ENCODE measurements at regions not wholly inside any gene's neighbourhood (a gene's known extent, or its start where the extent isn't known, plus 50 kb on each side); places are given as distances from the start of the nearest gene placed in this dataset.

DNA sequence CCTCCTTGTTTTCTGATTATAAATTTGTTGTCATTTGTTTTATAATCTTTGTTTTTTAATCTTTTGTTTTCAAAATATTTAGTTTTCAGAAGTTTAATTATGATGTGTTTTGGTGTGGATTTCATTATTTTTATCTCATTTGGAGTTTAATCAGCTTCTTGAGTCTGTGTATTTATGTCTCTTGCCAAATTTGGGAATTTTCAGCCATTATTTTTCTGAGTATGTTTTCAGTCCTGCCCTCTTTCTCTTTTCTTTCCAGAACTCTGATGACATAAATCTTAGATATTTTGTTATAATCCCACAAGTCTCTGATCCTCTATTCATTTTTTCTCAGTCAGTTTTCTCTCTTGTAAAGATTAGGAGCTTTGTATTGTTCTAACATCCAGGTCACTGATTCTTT lies 89.8 kb downstream of the RHOU start:
- Mint-ChIP-seq H3K9me3 (ENCODE audit: insufficient read depth) (no peaks in the 10 kb centered on the region), H3K4me1 (ENCODE audit: low read depth) (peaks cover 44% of the 10 kb centered on the region), H3K36me3 (ENCODE audit: low read depth) (no peaks in the 10 kb centered on the region), H3K4me3 (no peak overlapping the region), H3K27me3 (ENCODE audit: low read depth) (peaks cover 5% of the 10 kb centered on the region), H3K27ac (no peak overlapping the region)
- POLR2A ChIA-PET: interaction anchor here (1.5 kb wide), 1 partner anchor 9 kb away, joined by 5 read pairs; no protein-coding TSS in a partner anchor
- ATAC-seq: no peak
- CTCF ChIA-PET: interaction anchor here (1.5 to 3.4 kb wide), 2 partner anchors 22 to 30 kb away, joined by 4 to 9 read pairs; no protein-coding TSS in a partner anchor
- no peak for DNase-seq

DNA sequence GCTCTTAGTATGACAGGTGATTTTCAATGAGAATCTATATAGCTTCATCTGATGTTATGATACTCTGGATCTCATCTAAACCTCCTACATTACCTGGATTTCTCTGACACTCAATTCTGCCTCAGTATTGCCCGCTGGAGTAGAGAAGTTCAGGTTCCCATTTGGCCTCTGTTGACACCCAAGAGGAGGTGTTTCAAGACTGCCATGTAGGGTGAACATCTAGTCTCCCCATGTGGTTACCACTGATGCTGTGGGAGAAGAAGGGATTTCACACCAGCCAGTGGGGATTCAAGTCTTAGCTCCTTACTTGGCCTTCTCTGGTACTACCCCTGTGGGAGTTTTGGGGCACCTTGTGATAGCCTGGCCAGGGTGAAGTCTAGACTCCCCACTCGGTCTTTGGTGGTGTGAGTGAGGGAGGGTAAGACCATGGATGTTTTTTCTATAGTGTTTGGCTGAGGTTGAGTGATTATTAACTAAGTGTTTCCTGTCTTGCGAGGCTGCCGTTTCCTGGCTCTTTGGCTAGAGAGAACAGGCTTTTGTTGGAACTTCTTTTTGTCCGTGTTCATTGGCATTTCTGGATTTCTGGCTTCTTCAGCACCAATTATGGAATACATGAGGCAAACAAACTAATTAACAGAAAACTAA lies 90.7 kb downstream of the RHOU start:
- H3K27ac Mint-ChIP-seq: peak overlapping the region; percentile 51
- ChIA-PET POLR2A (interaction anchor here (1.0 to 1.5 kb wide), 2 partner anchors 8 to 33 kb away, joined by 4 to 5 read pairs; no protein-coding TSS in a partner anchor), CTCF (interaction anchor here (1.1 to 3.4 kb wide), 4 partner anchors 15 to 31 kb away, joined by 3 to 9 read pairs (median 4); no protein-coding TSS in a partner anchor)
- no peaks in the 10 kb centered on the region for H3K9me3 Mint-ChIP-seq (ENCODE audit: insufficient read depth)
- no peaks in the 10 kb centered on the region for H3K36me3 Mint-ChIP-seq (ENCODE audit: low read depth)
- H3K4me1 Mint-ChIP-seq (ENCODE audit: low read depth): peaks cover 52% of the 10 kb centered on the region
- no peak overlapping the region for H3K4me3 Mint-ChIP-seq
- no peak for DNase-seq
- peak; percentile 42 for ATAC-seq
- peaks cover 5% of the 10 kb centered on the region for H3K27me3 Mint-ChIP-seq (ENCODE audit: low read depth)

DNA sequence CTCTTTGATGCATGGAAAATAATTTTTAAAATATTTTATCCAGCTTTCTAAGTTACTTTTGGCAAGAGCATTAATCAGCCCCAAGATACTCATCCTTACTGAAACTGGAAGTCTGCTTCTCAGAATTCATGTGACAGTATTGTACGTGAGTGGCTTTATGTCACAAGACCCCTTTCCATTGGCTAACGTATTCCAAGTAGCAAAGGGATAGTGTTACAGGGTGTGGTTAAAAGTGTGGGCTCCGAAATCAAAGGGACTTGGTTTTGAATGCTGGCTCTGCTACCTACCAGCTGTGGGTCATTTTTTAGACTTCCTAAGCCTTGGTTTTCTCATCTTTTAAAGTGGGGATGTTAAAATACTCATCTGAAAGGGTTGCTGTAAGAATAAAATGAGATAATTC lies 91.7 kb downstream of the RHOU start:
- CTCF ChIA-PET: interaction anchor here (1.1 to 3.4 kb wide), 2 partner anchors 14 to 32 kb away, joined by 4 to 9 read pairs; no protein-coding TSS in a partner anchor
- no peak overlapping the region for H3K27ac Mint-ChIP-seq

DNA sequence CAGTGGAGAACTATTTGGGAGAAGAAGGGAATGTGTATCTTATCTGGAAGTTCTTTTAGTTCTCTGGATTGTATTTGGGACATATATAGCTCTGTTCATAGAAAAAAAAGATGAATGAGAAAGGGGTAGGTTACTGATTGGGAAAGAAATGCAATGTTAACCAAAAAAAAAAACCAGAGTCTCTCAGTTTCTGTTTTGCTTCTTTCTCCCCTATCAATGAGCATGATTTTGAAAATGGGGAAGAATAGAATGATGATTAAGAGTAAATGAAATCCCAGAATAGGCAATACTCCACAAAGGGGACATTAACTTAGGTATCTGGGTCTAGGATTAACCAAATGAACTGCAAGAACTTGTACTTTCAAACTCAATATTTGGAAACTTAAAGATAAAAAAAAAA lies 92.9 kb downstream of the RHOU start:
- H3K27ac Mint-ChIP-seq: no peak overlapping the region
- no peaks in the 10 kb centered on the region for H3K9me3 Mint-ChIP-seq (ENCODE audit: insufficient read depth)
- ChIA-PET POLR2A (interaction anchor here (1.1 kb wide), 1 partner anchor 33 kb away, joined by 3 read pairs; no protein-coding TSS in a partner anchor), CTCF (interaction anchor here (0.7 to 3.4 kb wide), 4 partner anchors 9 to 427 kb away, joined by 3 to 9 read pairs (median 4); no protein-coding TSS in a partner anchor)
- peaks cover 5% of the 10 kb centered on the region for H3K27me3 Mint-ChIP-seq (ENCODE audit: low read depth)
- no peak for DNase-seq
- peaks cover 65% of the 10 kb centered on the region for H3K4me1 Mint-ChIP-seq (ENCODE audit: low read depth)
- no peaks in the 10 kb centered on the region for H3K36me3 Mint-ChIP-seq (ENCODE audit: low read depth)
- no peak overlapping the region for H3K4me3 Mint-ChIP-seq
- no peak for ATAC-seq

More for the DNA sequence above, 91.7 kb downstream of the RHOU start:
- Mint-ChIP-seq H3K27me3 (ENCODE audit: low read depth) (peaks cover 5% of the 10 kb centered on the region), H3K36me3 (ENCODE audit: low read depth) (no peaks in the 10 kb centered on the region), H3K4me3 (no peak overlapping the region), H3K4me1 (ENCODE audit: low read depth) (peaks cover 63% of the 10 kb centered on the region), H3K9me3 (ENCODE audit: insufficient read depth) (no peaks in the 10 kb centered on the region)
- ATAC-seq (peak; percentile 47), DNase-seq (no peak)
- POLR2A ChIA-PET: interaction anchor here (0.9 to 1.1 kb wide), 2 partner anchors 22 to 32 kb away, joined by 3 read pairs; no protein-coding TSS in a partner anchor

DNA sequence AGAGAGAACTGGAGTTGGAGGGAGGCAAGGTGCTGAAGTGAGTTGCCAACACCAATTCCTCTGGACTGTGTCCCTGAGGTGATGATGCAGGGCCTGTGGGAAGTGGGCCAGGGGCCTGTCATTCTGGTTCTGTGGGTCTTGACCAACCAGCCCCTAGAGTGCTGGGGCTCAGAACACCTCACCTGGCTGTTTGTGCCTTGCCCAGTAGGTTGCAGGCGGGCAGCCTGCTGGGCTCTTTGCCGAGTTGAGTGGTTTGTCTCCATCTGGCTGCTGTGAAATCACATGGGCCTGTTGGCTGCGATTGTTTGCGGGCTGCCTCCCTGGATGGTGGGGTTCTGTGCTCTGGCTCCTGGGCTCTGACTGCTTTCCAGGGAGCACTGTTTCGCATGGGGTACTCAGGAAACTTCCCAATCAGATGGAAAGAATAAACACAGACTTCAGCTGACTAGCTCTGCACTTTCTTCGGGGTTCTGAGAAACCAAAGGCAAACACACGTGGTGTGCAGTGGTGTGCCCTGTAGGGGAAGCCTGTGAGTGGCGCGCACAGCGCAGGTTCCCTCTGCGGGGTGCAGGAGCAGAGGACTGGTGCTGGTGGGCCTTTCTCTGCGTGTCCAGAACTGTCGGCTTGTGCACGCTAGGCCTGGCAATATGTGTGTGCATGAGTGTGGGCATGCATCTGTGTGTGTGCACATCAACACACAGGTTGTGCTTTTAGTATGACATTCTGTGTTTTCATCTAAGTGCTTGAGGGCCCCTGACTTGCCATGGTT lies 95.1 kb downstream of the RHOU start:
- Mint-ChIP-seq H3K36me3 (ENCODE audit: low read depth) (no peaks in the 10 kb centered on the region), H3K9me3 (ENCODE audit: insufficient read depth) (no peaks in the 10 kb centered on the region), H3K4me1 (ENCODE audit: low read depth) (peaks cover 65% of the 10 kb centered on the region), H3K27me3 (ENCODE audit: low read depth) (peaks cover 8% of the 10 kb centered on the region), H3K4me3 (no peak overlapping the region), H3K27ac (peak overlapping the region; percentile 50)
- DNase-seq (no peak), ATAC-seq (peak; percentile 27)
- CTCF ChIA-PET: interaction anchor here (0.9 to 1.2 kb wide), 3 partner anchors 36 to 397 kb away, joined by 3 to 5 read pairs (median 3); no protein-coding TSS in a partner anchor
- POLR2A ChIA-PET: interaction anchor here (0.6 kb wide), 1 partner anchor 31 kb away, joined by 3 read pairs; no protein-coding TSS in a partner anchor

DNA sequence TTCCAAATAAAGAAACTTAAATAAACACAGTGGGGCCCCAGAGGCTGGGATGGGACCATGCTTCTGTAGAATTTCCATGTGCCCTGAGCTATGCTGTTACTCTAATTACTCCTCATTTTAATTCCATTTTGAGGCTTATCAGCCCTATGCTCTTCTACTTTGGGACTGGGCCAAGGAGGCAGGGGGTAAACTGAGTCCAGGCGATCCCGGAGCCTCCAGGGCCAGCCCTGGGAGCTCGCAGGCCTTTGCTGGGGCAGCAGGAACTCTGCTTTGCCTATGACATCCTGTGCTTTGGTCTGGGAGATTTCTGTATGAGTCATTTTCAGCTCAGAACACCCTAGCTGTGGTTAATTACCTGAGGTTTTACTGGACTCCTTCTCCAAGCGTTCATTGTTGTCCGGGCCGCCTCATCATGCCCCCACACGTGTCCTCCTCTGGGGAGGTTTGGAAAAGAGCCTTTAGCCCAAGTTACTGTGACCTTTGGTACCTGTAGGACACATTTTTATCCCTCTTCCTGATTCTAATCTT lies 95.7 kb downstream of the RHOU start:
- peaks cover 8% of the 10 kb centered on the region for H3K27me3 Mint-ChIP-seq (ENCODE audit: low read depth)
- peak overlapping the region; percentile 50 for H3K27ac Mint-ChIP-seq
- CTCF ChIA-PET: interaction anchor here (0.9 to 1.2 kb wide), 2 partner anchors 37 to 396 kb away, joined by 3 to 5 read pairs; no protein-coding TSS in a partner anchor
- no peaks in the 10 kb centered on the region for H3K36me3 Mint-ChIP-seq (ENCODE audit: low read depth)
- H3K4me1 Mint-ChIP-seq (ENCODE audit: low read depth): peaks cover 60% of the 10 kb centered on the region
- no peaks in the 10 kb centered on the region for H3K9me3 Mint-ChIP-seq (ENCODE audit: insufficient read depth)
- DNase-seq (peak; percentile 37), ATAC-seq (peak; percentile 66)
- peak overlapping the region; percentile 3 for H3K4me3 Mint-ChIP-seq
- POLR2A ChIA-PET: no interaction called here

DNA sequence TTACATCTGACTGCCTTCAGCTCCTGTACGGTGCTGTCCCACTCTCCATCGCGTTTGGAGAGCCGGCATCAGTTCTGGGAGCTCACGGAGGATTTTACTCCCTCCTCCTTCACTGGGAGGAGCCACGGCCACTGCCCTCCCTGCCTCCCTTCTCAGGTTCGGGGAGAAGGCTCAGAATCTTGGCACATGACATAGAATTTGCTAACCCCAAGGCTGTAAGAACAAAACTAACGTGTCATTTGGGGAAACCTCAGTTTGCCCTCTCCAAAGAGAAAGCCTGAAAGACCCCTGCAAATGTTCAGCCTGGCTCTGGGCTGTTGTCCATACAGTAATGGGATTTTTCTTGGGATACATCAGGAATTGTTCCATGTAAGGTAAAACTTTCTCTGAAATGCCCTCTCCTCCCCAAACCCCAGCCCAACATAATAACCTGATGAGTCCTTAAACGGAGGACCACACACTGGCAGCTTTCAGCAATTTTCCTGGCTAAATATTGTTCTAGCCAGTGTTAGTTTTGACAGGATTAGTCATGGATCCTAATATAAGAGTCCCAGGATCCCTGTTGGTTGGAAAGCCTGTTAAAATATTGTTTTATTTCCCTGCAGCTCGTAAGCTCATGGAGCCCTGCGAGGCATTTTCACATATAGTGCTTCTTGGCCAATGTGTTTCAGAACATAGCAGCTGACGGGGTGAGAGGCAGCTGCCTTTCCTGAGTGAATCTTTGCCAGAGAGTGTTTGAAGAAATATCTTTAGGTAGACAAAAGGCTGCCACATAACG lies 98.8 kb downstream of the RHOU start:
- ChIA-PET CTCF (interaction anchor here (0.9 to 2.7 kb wide), 2 partner anchors 40 to 98 kb away, joined by 3 to 7 read pairs; partner anchors contain the start of gene RHOU), POLR2A (interaction anchor here (2.1 kb wide), 1 partner anchor 9 kb away, joined by 5 read pairs; no protein-coding TSS in a partner anchor)
- Mint-ChIP-seq H3K9me3 (ENCODE audit: insufficient read depth) (no peaks in the 10 kb centered on the region), H3K4me1 (ENCODE audit: low read depth) (peaks cover 37% of the 10 kb centered on the region), H3K36me3 (ENCODE audit: low read depth) (no peaks in the 10 kb centered on the region), H3K27me3 (ENCODE audit: low read depth) (peaks cover 8% of the 10 kb centered on the region), H3K27ac (no peak overlapping the region), H3K4me3 (no peak overlapping the region)
- ATAC-seq (no peak), DNase-seq (no peak)

DNA sequence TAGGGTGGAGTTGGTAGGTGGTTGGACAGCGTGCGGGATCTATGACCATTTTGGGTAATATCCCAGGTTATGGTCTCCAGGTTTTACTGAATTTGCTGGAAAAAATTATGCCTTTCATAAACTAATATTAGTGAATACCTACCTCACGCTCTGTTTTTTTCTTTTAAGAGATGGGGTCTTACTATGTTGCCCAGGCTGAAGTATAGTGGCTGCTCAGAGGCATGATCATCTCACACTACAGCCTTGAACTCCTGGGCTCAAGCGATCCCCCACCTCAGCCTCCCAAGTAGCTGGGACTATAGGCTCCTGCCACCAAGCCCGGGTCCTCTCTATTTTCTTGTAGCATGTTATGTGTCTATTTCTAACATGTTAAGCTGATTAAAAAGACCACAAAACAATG lies 100.2 kb downstream of the RHOU start:
- H3K27me3 Mint-ChIP-seq (ENCODE audit: low read depth): peaks cover 8% of the 10 kb centered on the region
- H3K4me3 Mint-ChIP-seq: no peak overlapping the region
- peaks cover 26% of the 10 kb centered on the region for H3K4me1 Mint-ChIP-seq (ENCODE audit: low read depth)
- no peak for DNase-seq
- CTCF ChIA-PET: interaction anchor here (0.9 kb wide), 1 partner anchor 41 kb away, joined by 3 read pairs; no protein-coding TSS in a partner anchor
- no peaks in the 10 kb centered on the region for H3K36me3 Mint-ChIP-seq (ENCODE audit: low read depth)
- ATAC-seq: no peak
- H3K27ac Mint-ChIP-seq: no peak overlapping the region
- H3K9me3 Mint-ChIP-seq (ENCODE audit: insufficient read depth): no peaks in the 10 kb centered on the region
- POLR2A ChIA-PET: no interaction called here

DNA sequence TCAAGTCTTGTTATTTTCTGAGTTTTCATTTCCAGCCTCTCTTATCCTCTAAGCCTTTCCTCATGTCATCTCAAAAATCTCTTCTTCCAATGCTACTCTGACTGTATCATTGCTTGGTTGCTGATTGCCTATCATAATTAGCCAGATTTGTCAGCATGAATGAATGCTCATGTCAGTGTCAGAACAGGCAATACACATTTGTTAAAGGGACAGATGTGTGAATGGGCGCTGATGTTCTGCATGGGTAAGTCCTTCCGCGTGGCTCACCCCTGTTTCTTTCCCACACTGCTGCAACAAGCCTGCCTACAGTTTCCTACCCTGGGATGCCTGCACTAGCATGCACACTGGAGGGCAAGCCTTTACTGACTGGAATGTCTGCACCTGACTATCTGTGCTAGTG lies 100.6 kb downstream of the RHOU start:
- H3K4me1 Mint-ChIP-seq (ENCODE audit: low read depth): peaks cover 22% of the 10 kb centered on the region
- ChIA-PET POLR2A (no interaction called here), CTCF (no interaction called here)
- H3K27me3 Mint-ChIP-seq (ENCODE audit: low read depth): peaks cover 8% of the 10 kb centered on the region
- H3K36me3 Mint-ChIP-seq (ENCODE audit: low read depth): no peaks in the 10 kb centered on the region
- no peak for ATAC-seq
- DNase-seq: no peak
- no peaks in the 10 kb centered on the region for H3K9me3 Mint-ChIP-seq (ENCODE audit: insufficient read depth)
- H3K27ac Mint-ChIP-seq: no peak overlapping the region
- H3K4me3 Mint-ChIP-seq: no peak overlapping the region

DNA sequence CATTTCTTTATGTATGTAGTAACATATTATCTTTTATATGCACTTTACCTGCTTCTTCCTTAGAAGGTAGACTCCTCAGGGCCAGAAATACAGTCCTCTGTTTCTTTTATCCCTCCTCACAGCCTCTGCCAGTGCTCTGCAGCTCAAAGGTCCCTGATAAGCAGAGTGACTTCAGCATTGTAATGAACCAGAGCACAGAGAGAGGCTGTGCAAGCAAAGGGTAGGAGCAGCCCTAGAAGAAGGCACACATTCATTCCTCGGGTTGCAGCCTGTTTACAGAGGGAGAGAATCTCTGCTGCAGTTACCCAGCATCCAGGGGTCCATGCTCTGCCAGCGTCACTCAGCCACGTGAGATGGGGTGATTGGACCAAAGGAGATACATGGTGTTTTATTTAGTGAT lies 101.1 kb downstream of the RHOU start:
- Mint-ChIP-seq H3K4me3 (no peak overlapping the region), H3K4me1 (ENCODE audit: low read depth) (peaks cover 16% of the 10 kb centered on the region), H3K9me3 (ENCODE audit: insufficient read depth) (no peaks in the 10 kb centered on the region), H3K36me3 (ENCODE audit: low read depth) (no peaks in the 10 kb centered on the region), H3K27me3 (ENCODE audit: low read depth) (peaks cover 8% of the 10 kb centered on the region), H3K27ac (no peak overlapping the region)
- CTCF ChIA-PET: no interaction called here
- POLR2A ChIA-PET: no interaction called here
- ATAC-seq (no peak), DNase-seq (no peak)

DNA sequence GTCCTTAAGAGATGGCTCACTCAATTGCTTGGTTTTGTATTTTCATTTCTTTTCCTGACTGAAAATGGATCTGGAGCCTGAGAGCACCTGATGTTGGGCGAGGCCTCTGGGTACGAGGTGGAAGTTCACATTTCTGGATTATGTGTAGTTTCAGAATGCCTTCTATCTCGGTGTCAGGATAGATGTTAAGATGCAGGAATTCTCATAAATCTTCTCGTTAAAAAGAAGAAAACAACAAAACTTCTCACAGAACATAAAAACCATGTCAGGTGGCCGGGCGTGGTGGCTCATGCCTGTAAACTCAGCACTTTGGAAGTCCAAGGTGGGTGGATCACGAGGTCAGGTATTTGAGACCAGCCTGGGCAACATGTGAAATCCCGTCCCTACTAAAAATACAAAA lies 101.8 kb downstream of the RHOU start:
- DNase-seq (no peak), ATAC-seq (no peak)
- no peak overlapping the region for H3K4me3 Mint-ChIP-seq
- ChIA-PET CTCF (no interaction called here), POLR2A (no interaction called here)
- peaks cover 8% of the 10 kb centered on the region for H3K27me3 Mint-ChIP-seq (ENCODE audit: low read depth)
- H3K36me3 Mint-ChIP-seq (ENCODE audit: low read depth): no peaks in the 10 kb centered on the region
- no peak overlapping the region for H3K27ac Mint-ChIP-seq
- H3K9me3 Mint-ChIP-seq (ENCODE audit: insufficient read depth): no peaks in the 10 kb centered on the region
- H3K4me1 Mint-ChIP-seq (ENCODE audit: low read depth): peaks cover 15% of the 10 kb centered on the region
